HEK293T (cell line): ENCODE measurements at regions not wholly inside any gene's neighbourhood (a gene's known extent, or its start where the extent isn't known, plus 50 kb on each side); places are given as distances from the start of the nearest gene placed in this dataset.

Source experiments
- BHLHE40 ChIP-seq: fragments of 450-650 bp; IDR thresholded peaks from 2 replicates; pipeline ENCODE4 v1.6.1; 2016; ENCODE audit warnings: mild to moderate bottlenecking, moderate library complexity, borderline replicate concordance
- ELF4 ChIP-seq: fragments of 450-650 bp; IDR thresholded peaks from 2 replicates; pipeline ENCODE4 v1.6.1; 2017; ENCODE audit warnings: antibody characterized with exemption
- HDGF ChIP-seq: fragments of 450-650 bp; IDR thresholded peaks from 2 replicates; pipeline ENCODE4 v1.6.1; 2017; ENCODE audit warnings: antibody characterized with exemption, borderline replicate concordance
- SP1 ChIP-seq: fragments of 450-650 bp; IDR thresholded peaks from 2 replicates; pipeline ENCODE4 v1.6.1; 2017
- SUZ12 ChIP-seq: fragments of 450-650 bp; IDR thresholded peaks from 2 replicates; pipeline ENCODE4 v1.6.1; 2016; ENCODE audit warnings: mild to moderate bottlenecking

GRCh38 chr5:166906991-166907713 is 1384.3 kb upstream of the WWC1 start:
- TF ChIP-seq HDGF (no peak), SUZ12 (no peak), BHLHE40 (no peak), ELF4 (no peak), SP1 (no peak)
